ENCODE measurements at regions not wholly inside any gene's neighbourhood (a gene's known extent, or its start where the extent isn't known, plus 50 kb on each side); places are given as distances from the start of the nearest gene placed in this dataset.

DNA sequence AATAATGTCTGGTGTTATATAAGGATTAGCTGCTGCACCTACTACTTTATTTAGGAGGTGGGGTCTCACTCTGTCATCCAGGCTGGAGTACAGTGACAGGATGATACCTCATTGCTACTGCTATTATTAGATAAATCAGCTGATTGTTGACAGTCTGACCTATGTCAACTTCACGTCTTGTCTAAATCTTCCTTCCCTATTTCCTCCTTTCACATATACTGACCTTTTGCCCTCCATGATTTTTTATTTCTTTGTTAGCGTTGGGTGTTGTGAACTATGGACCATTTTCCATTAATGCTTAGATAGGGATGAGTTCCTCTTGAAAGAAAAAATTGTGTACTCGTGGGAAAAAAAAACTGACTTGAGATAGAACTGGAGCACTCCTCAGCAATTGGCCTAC is 109.9 kb upstream of the BEND6 start:
- TF ChIP-seq, protein P1, sequence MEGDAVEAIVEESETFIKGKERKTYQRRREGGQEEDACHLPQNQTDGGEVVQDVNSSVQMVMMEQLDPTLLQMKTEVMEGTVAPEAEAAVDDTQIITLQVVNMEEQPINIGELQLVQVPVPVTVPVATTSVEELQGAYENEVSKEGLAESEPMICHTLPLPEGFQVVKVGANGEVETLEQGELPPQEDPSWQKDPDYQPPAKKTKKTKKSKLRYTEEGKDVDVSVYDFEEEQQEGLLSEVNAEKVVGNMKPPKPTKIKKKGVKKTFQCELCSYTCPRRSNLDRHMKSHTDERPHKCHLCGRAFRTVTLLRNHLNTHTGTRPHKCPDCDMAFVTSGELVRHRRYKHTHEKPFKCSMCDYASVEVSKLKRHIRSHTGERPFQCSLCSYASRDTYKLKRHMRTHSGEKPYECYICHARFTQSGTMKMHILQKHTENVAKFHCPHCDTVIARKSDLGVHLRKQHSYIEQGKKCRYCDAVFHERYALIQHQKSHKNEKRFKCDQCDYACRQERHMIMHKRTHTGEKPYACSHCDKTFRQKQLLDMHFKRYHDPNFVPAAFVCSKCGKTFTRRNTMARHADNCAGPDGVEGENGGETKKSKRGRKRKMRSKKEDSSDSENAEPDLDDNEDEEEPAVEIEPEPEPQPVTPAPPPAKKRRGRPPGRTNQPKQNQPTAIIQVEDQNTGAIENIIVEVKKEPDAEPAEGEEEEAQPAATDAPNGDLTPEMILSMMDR (conservative IDR thresholded peaks at IDR 0.05; ENCODE audit: low read depth, low read length): no peak
- TF ChIP-seq EZH2 (IDR thresholded peaks at IDR 0.05; ENCODE audit: borderline replicate concordance, low read depth, low read length, poor library complexity, severe bottlenecking): no peak
